H1 (cell line): ENCODE measurements at regions not wholly inside any gene's neighbourhood (a gene's known extent, or its start where the extent isn't known, plus 50 kb on each side); places are given as distances from the start of the nearest gene placed in this dataset.

Experiments
- BCL11A ChIP-seq, 2 experiments: IDR thresholded peaks; one replicate each; pipeline ENCODE4 v1.6.1; 2011; ENCODE audit warnings: low read depth in 2 of 2, low read length in 2 of 2, mild to moderate bottlenecking in 2 of 2
- BRCA1 ChIP-seq: IDR thresholded peaks from 2 replicates; pipeline ENCODE4 v1.6.1; 2012; ENCODE audit warnings: low read depth, low read length, improper control_type of control experiment
- CBX5 ChIP-seq: fragments of 300-800, 300-1000 bp; sonication (generic); IDR thresholded peaks from 2 replicates; pipeline ENCODE4 v1.7.1; 2016; ENCODE audit warnings: antibody characterized with exemption, low read length, low read depth
- EP300 ChIP-seq, 2 experiments: IDR thresholded peaks; 1 replicate in 1 of 2; 2 replicates in 1 of 2; pipeline ENCODE4 v1.6.1; 2011 to 2012; ENCODE audit warnings: low read depth in 2 of 2, low read length in 2 of 2, mild to moderate bottlenecking in 2 of 2, borderline replicate concordance in 1 of 2, inconsistent platforms in 1 of 2, moderate library complexity in 1 of 2
- JUND ChIP-seq: IDR thresholded peaks from 2 replicates; pipeline ENCODE4 v1.6.1; 2011; ENCODE audit warnings: mild to moderate bottlenecking, improper control_type of control experiment, low read length
- POLR2A ChIP-seq, 2 experiments: IDR thresholded peaks; 1 replicate in 1 of 2; 2 replicates in 1 of 2; pipeline ENCODE4 v1.6.1; 2011; ENCODE audit warnings: low read depth in 2 of 2, low read length in 2 of 2, mild to moderate bottlenecking in 2 of 2; ENCODE audit errors: control extremely low read depth in 1 of 2
- POLR2AphosphoS5 ChIP-seq: IDR thresholded peaks from 2 replicates; pipeline ENCODE4 v1.6.1; 2011; ENCODE audit warnings: low read depth, low read length
- TAF7 ChIP-seq: optimal IDR thresholded peaks from 2 replicates; pipeline ENCODE3; 2011; ENCODE audit warnings: low read depth, mild to moderate bottlenecking, inconsistent platforms, low read length, moderate library complexity, borderline replicate concordance
- TCF12 ChIP-seq: IDR thresholded peaks from 2 replicates; pipeline ENCODE4 v1.6.1; 2011; ENCODE audit warnings: low read depth, mild to moderate bottlenecking, low read length
- ZNF274 ChIP-seq: IDR thresholded peaks from 2 replicates; pipeline ENCODE4 v1.7.0; 2012; ENCODE audit warnings: low read length, borderline replicate concordance; ENCODE audit errors: extremely low read depth
- TF ChIP-seq, protein P1 (sequence below), 3 experiments: IDR thresholded peaks; 1 replicate in 2 of 3; 2 replicates in 1 of 3; pipeline versions ENCODE4 v1.5.1 to v1.6.1; 2011; ENCODE audit warnings: low read length in 3 of 3, mild to moderate bottlenecking in 3 of 3, inconsistent platforms in 2 of 3, low read depth in 1 of 3, moderate library complexity in 1 of 3; ENCODE audit not compliant: insufficient read depth in 1 of 3; ENCODE audit errors: control extremely low read depth in 1 of 3

GRCh38 chr16:56068314-56068713, 123.0 kb upstream of the GNAO1 start:
- TF ChIP-seq BRCA1: no peak
- no peak for TF ChIP-seq POLR2A (IDR thresholded peaks at IDR 0.05; ENCODE audit: control extremely low read depth in 1 of 2, low read depth in 2 of 2, low read length in 2 of 2)
- TF ChIP-seq, protein P1, sequence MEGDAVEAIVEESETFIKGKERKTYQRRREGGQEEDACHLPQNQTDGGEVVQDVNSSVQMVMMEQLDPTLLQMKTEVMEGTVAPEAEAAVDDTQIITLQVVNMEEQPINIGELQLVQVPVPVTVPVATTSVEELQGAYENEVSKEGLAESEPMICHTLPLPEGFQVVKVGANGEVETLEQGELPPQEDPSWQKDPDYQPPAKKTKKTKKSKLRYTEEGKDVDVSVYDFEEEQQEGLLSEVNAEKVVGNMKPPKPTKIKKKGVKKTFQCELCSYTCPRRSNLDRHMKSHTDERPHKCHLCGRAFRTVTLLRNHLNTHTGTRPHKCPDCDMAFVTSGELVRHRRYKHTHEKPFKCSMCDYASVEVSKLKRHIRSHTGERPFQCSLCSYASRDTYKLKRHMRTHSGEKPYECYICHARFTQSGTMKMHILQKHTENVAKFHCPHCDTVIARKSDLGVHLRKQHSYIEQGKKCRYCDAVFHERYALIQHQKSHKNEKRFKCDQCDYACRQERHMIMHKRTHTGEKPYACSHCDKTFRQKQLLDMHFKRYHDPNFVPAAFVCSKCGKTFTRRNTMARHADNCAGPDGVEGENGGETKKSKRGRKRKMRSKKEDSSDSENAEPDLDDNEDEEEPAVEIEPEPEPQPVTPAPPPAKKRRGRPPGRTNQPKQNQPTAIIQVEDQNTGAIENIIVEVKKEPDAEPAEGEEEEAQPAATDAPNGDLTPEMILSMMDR (IDR thresholded peaks at IDR 0.05; ENCODE audit: control extremely low read depth in 1 of 3, insufficient read depth in 1 of 3, low read depth in 1 of 3, low read length in 3 of 3): no peak
- no peak for TF ChIP-seq BCL11A (IDR thresholded peaks at IDR 0.05; ENCODE audit: low read depth in 2 of 2, low read length in 2 of 2)
- no peak for TF ChIP-seq EP300 (IDR thresholded peaks at IDR 0.05; ENCODE audit: borderline replicate concordance in 1 of 2, low read depth in 2 of 2, low read length in 2 of 2)
- TF ChIP-seq JUND: no peak
- TF ChIP-seq ZNF274: no peak
- TF ChIP-seq TAF7: no peak
- no peak for TF ChIP-seq CBX5
- no peak for TF ChIP-seq POLR2AphosphoS5
- TF ChIP-seq TCF12: no peak
